Fibroblast of the aortic adventitia (primary cell): ENCODE measurements at regions not wholly inside any gene's neighbourhood (a gene's known extent, or its start where the extent isn't known, plus 50 kb on each side); places are given as distances from the start of the nearest gene placed in this dataset.

Source experiments
- DNase-seq: peaks from one replicate; pipeline ENCODE4 v3.0.0-alpha.2; 2010; ENCODE audit warnings: low read depth
- H3K4me3 ChIP-seq: 2 replicates; pipeline ENCODE4 v1.5.1; 2011; ENCODE audit warnings: low read depth, mild to moderate bottlenecking, control low read depth, low read length, moderate library complexity
- TF ChIP-seq, protein P1 (sequence below): IDR thresholded peaks from 2 replicates; pipeline ENCODE4 v1.5.1; 2011; ENCODE audit warnings: mild to moderate bottlenecking, low read length, control low read depth, inconsistent platforms; ENCODE audit not compliant: insufficient read depth

- no peak overlapping the region for H3K4me3 ChIP-seq
- no peak for DNase-seq
- TF ChIP-seq, protein P1, sequence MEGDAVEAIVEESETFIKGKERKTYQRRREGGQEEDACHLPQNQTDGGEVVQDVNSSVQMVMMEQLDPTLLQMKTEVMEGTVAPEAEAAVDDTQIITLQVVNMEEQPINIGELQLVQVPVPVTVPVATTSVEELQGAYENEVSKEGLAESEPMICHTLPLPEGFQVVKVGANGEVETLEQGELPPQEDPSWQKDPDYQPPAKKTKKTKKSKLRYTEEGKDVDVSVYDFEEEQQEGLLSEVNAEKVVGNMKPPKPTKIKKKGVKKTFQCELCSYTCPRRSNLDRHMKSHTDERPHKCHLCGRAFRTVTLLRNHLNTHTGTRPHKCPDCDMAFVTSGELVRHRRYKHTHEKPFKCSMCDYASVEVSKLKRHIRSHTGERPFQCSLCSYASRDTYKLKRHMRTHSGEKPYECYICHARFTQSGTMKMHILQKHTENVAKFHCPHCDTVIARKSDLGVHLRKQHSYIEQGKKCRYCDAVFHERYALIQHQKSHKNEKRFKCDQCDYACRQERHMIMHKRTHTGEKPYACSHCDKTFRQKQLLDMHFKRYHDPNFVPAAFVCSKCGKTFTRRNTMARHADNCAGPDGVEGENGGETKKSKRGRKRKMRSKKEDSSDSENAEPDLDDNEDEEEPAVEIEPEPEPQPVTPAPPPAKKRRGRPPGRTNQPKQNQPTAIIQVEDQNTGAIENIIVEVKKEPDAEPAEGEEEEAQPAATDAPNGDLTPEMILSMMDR = no peak
Measured at GRCh38 chr9:126085170-126085569, 241.5 kb upstream of the MVB12B start.

DNA sequence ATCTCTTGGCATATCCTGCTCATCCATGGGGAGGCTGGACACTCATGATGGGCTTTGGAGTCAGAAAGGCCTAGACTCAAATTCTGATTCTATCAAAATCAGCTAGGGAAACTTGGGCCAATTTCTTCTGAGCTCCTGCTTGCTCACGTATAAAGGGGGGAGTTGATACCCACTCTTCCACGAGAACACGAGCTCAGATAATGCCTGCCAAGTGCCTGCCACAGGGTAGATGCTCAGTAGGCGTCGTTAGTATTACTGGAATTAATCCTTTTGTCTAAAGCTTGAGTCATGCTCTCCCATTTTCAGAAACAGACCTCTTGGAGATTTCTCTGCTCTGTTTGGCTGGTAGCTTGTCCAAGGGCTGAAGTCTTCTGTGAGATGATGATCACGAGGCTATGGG is 238.3 kb upstream of the MVB12B start:
- H3K4me3 ChIP-seq = no peak overlapping the region
- TF ChIP-seq, protein P1 = no peak
- no peak for DNase-seq

GRCh38 chr9:126089789-126090188 is 236.8 kb upstream of the MVB12B start:
- TF ChIP-seq, protein P1 = no peak
- DNase-seq = no peak
- no peak overlapping the region for H3K4me3 ChIP-seq

GRCh38 chr9:126093771-126094170 is 232.9 kb upstream of the MVB12B start:
- no peak overlapping the region for H3K4me3 ChIP-seq
- TF ChIP-seq, protein P1 = no peak
- DNase-seq = no peak

- DNase-seq = no peak
- TF ChIP-seq, protein P1 = no peak
- no peak overlapping the region for H3K4me3 ChIP-seq
Measured at GRCh38 chr9:126095546-126096190, 231.0 kb upstream of the MVB12B start.

DNA sequence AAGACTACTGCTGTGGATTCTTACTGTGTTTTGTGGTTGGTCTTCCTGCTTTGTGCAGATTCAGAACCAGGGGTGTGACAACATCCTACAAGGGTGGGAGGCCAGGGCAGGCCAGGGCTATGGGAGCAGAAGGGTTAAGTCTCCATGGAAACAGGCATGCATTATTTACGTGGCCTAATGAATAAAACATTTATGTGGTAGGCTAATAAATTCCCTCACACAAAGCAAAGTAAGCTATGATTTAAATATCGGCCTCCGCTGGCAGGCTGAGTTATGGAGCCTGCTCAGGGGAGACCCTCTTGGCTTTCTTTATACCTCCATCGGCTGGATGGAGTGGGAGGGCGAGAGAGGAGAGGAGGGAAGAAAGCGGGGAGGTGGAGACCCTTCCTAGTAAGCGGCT is 230.3 kb upstream of the MVB12B start:
- no peak overlapping the region for H3K4me3 ChIP-seq
- DNase-seq = no peak
- TF ChIP-seq, protein P1 = no peak

DNA sequence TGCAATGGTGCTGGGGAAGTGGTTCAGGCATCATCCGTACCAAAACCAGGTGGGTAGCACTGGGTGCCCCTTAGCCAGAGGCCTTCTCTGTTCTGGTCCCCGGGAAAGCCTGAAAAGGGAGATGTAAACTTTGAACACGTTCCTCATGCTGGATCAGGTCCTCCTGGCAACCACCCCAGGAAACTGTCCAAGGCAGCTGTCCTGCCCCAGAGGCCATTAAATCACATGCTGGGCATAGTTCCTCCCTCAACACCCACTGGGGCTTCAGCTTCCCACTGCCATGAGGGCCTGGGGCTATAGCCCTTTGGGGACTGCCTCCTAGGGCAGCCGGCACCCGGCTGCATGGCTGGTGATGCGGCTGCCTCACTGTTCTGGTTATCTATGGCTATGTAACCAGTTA is 228.9 kb upstream of the MVB12B start:
- TF ChIP-seq, protein P1 = no peak
- no peak overlapping the region for H3K4me3 ChIP-seq
- no peak for DNase-seq
